ENCODE measurements at regions not wholly inside any gene's neighbourhood (a gene's known extent, or its start where the extent isn't known, plus 50 kb on each side); places are given as distances from the start of the nearest gene placed in this dataset.

DNA sequence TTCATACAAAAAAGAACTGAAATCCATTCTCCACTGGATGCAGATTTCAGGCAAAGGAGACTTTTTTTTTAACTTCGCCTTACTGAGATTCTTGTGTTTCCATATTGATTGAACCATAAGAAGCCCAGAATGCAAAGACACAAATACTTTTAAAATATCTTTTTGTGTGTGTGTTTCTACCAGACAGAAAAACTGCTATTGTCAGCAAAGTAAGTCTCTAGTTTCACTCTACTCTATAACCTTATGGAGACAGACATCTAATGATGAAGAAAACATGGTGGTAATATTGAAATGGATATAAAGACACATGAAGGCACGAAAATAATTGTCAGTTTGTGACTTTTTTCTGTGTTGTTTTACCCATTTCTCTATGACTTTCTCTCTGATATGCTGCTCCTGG lies 260.3 kb upstream of the RORB start:
- TF ChIP-seq FOXJ3 (CRISPR knock-in tag; IDR thresholded peaks at IDR 0.05), result no peak
- no peak for TF ChIP-seq REST (IDR thresholded peaks at IDR 0.05; ENCODE audit: low read depth, low read length)
- no peak for TF ChIP-seq YY1 (IDR thresholded peaks at IDR 0.05; ENCODE audit: low read depth)
- no peak for TF ChIP-seq NFIC (IDR thresholded peaks at IDR 0.05; ENCODE audit: borderline replicate concordance)
- TF ChIP-seq, protein P1, sequence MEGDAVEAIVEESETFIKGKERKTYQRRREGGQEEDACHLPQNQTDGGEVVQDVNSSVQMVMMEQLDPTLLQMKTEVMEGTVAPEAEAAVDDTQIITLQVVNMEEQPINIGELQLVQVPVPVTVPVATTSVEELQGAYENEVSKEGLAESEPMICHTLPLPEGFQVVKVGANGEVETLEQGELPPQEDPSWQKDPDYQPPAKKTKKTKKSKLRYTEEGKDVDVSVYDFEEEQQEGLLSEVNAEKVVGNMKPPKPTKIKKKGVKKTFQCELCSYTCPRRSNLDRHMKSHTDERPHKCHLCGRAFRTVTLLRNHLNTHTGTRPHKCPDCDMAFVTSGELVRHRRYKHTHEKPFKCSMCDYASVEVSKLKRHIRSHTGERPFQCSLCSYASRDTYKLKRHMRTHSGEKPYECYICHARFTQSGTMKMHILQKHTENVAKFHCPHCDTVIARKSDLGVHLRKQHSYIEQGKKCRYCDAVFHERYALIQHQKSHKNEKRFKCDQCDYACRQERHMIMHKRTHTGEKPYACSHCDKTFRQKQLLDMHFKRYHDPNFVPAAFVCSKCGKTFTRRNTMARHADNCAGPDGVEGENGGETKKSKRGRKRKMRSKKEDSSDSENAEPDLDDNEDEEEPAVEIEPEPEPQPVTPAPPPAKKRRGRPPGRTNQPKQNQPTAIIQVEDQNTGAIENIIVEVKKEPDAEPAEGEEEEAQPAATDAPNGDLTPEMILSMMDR (IDR thresholded peaks at IDR 0.05), result no peak
- no peak for TF ChIP-seq ZBTB33 (IDR thresholded peaks at IDR 0.05; ENCODE audit: borderline replicate concordance, low read depth)
- no peak for TF ChIP-seq USF1 (IDR thresholded peaks at IDR 0.05; ENCODE audit: borderline replicate concordance, low read depth)
- TF ChIP-seq CHD2 (IDR thresholded peaks at IDR 0.05; ENCODE audit: low read length, partially characterized antibody), result no peak
- TF ChIP-seq EP300 (IDR thresholded peaks at IDR 0.05; ENCODE audit: borderline replicate concordance in 1 of 2, low read depth in 1 of 2, low read length in 1 of 2), result no peak
- TF ChIP-seq SIN3A (IDR thresholded peaks at IDR 0.05; ENCODE audit: borderline replicate concordance, low read depth, low read length), result no peak
- no peak for TF ChIP-seq RAD21 (IDR thresholded peaks at IDR 0.05; ENCODE audit: low read length)
- TF ChIP-seq SMC3 (IDR thresholded peaks at IDR 0.05; ENCODE audit: low read depth, low read length), result no peak
- TF ChIP-seq TEAD4 (IDR thresholded peaks at IDR 0.05; ENCODE audit: borderline replicate concordance, insufficient read depth), result no peak

All from SK-N-SH (cell line).